Fibroblast of skin of left biceps (primary cell): ENCODE measurements at regions not wholly inside any gene's neighbourhood (a gene's known extent, or its start where the extent isn't known, plus 50 kb on each side); places are given as distances from the start of the nearest gene placed in this dataset.
A peak's percentile ranks its signal among the peaks of the same experiment; 100 is the strongest.
"Not testable (repeated sequence)": the region's sequence is repeated elsewhere in the genome, so short reads cannot be mapped to it uniquely, and the experiment has no call there.

Experiments used
- DNase-seq, 2 experiments: peaks; one replicate each; pipeline ENCODE4 v3.0.0-alpha.2; 2013; ENCODE audit warnings: low read depth in 2 of 2

DNA sequence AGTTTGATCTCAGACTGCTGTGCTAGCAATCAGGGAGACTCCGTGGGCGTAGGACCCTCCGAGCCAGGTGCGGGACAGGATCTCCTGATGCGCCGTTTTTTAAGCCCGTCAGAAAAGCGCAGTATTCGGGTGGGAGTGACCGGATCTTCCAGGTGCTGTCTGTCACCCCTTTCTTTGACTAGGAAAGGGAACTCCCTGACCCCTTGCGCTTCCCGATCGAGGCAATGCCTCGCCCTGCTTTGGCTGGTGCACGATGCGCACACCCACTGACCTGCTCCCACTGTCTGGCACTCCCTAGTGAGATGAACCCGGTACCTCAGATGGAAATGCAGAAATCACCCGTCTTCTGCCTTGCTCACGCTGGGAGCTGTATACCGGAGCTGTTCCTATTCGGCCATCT is 157.6 kb upstream of the FBXO33 start:
- not testable (repeated sequence) for DNase-seq

DNA sequence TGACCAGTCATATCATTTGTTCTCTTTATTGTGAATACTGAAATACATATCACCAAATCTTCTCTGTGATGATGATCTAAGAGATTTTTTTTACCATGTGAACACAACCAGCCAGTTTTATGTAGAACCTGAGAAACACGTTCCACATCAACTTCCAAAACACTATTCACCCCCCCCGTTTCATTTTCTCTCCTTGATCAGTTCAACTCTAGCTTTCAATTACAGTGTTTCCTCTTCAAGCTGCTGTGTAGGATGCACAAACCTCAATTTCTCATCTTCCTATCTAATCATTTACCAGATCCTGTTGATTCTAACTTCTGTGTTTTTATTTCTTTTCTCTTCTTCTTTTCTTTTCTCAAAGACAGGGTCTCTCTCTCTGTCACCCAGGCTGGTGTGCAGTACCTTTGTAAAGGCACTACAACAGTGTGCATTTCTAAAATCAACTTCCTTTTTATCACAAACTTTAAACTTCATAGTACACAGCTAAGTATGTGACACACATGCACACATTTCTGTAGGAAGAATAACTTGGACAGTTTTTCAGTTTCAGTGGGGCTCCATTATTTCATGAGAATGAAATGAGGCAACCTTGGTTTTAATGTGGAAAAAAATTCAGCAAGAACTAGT is 149.9 kb upstream of the FBXO33 start:
- DNase-seq: no peak

DNA sequence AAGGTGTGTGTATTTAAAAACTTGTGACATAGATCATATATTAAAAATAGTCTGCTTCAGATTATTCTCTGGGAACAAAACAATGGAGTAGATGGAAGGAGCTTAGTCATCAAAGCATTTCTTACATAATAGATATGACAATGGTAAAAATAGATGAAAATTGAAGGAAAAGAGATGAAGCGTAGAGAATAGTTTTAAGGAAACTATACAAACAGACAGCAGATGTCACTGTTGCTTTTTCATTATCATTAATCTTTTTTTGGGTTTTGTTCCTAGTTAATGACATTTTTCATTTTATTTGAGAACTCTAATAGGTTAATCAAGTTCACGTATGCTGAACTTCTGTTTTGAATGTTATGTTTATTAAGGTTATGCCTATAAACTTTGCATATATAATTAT is 149.2 kb upstream of the FBXO33 start:
- DNase-seq: no peak

DNA sequence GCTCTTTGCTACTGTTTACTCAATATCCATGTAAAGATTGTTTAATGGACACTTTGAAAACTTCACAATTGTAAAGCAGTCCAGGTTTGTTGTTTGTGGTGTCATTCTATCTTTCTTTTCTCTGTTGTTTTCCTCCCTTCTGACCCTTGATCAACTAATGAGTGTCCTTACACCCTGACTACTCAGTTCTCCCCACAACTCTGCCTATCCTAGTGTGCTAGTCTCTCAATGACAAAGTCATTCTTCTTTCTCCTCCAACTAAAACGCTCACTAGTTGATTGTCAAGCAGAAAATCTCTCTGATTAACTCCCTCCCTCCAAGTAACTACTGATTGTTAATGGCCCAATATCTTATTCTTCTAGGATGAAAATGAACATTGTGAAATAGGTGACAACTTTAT is 148.5 kb upstream of the FBXO33 start:
- no peak for DNase-seq

DNA sequence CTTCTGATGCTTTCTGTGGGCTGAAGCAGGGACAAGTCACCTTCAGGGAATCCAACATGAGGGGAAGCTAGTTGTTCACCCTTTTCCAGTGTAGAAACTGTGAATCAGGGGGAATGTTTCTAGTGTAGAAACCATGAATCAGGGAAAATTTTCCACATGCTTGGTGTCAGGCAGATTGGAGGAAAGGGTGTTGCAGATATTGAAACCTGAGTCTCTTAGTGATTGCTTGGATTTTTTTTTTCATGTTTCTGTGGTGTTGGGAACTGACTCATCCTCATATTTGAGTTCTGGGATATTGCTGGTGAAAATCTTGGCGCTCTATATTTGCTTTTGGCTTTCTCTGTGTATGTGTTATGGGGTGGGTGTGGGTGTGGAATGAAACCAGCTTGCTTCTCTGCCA is 144.5 kb upstream of the FBXO33 start:
- peak; percentile 6 to 30 for DNase-seq

DNA sequence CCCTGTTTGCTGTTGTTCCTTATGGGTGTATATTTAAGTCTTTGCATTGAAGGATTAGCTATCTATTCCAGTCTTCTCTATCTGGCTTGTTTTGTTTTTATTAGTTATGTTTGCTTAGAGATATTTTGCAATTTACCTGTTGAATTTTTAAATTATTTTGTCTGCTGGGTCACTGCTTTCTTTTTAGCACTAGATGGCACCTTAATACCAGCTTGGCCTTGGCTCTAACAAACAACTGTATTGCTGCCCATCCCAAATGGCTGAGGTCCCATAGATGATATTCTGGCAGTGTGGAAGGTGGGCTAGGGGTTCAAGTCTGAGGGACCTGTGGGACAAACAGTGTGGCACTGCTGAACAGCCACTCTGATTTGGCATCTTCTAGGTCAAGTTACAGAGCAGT is 144.0 kb upstream of the FBXO33 start:
- no peak for DNase-seq

DNA sequence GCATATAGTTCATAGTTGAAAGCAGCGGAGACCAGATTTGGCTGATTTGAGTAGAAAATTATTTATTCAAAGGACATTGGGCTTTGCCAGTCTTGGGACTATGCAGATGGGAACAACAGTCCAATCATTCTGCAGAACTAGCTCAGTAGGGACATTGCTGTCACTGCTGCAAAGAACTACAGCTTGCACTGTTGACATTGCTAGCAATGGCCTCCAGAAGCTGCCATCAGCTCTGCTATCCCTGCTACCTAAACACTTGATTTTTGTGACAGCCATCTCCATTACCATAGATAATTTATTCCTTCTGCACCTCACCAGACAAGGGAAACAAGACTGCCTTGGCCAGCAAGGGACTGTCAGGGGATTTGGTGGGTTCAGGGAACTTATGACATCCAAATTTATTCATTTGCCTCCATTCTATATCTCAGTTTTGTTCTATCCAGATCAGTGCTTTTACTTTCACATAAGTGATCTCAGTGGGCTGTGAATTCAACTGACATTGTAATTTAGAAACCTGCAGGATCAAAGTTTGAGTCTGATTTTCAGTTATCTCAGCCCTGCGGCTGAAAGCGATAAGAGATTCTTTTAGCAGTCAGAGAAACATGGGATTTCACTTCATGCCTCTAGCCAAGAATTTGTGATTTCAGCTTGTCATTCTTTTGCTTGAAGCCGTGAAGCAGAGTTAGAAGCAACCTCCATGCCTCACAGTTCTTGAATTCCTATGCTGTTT is 136.7 kb upstream of the FBXO33 start:
- DNase-seq: no peak

DNA sequence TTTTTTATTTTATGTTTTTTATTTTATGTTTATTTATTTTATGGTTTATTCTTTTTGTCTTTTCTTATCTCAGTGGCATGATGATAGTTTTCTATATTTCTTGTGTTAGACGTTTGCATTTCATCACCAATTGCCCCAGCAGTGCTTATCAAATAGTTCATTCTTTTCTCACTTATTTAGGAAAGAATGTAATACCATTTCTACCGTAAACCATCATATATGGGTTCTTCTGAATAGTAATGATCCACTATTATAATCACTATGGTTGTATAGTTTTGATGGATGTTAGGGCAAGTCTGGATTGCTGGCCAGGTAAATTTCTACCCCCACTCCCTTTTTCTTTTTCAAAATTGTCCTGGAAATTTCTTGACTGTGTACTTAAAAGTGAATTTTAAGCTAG is 134.6 kb upstream of the FBXO33 start:
- DNase-seq: no peak

DNA sequence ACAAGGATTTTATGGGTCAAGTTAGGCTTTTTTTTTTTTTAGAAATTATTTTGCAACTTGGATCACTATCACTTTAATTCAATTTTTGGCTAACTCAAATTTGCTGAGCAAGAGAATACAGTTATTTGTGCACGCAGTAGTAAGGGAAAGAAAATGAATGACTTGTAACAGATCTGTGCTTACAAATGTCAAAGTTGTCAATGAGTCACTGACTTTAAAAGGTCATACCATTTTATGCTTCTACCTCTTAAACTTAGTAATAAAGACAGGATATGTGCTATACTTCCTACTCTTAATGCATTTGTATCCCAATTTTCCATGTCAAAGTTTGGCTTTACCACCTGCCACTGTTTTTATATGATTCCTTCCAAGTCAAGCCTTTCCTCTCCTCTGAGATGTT is 131.1 kb upstream of the FBXO33 start:
- no peak for DNase-seq

DNA sequence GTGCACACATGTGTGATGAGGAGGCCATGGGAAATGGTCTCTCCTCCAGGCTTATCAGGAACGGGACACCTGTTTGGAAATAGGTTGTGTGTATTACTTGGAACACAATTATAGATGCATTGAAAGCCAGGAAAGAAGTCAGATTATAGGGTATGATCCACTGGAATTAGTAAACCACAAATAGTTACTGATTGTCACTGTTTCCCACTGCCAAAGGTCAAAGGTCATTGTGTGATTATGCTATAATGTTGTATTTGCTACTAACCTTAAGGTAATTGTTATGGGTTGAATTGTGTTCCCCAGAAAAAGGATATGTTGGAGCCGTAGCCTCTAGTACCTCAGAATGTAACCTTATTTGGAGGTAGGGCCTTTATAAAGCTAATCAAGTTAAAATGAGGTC is 129.9 kb upstream of the FBXO33 start:
- no peak for DNase-seq

DNA sequence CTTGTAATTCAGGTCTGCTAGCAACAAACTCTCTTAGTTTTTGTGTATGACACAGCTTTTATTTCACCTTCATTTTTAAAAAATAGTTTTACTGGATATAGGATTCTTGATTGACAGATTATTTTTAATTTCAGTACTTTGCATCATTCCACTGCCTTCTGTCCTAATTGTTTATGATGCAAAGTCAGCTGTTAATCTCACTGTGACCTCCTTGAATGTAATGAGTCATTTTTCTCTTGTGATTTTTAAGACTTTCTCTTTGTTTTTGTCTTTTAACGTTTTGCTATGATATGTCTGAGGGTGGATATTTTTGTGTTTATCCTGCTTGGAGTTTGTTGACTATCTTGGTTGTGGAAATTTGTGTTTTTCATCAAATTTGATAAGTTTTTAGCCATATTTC is 126.3 kb upstream of the FBXO33 start:
- DNase-seq: no peak

DNA sequence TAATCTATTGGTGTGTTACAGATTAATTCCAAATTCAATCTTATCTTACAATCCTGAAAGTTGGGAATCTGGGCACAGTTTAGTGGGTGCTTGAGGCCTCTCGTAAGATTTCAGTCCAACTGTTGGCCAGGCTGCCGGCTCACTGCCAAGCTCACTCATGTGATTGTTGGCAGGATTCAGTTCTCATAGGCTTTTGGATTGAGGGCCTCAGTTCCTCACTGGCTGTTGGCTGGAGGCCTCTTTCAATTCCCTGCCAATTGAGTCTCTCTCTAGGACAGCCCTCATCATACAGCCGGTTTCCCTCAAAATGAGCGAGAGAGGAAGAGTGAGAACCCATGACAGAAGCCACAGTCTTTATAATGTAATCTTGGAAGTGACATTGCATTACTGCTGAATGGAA is 123.5 kb upstream of the FBXO33 start:
- no peak for DNase-seq

DNA sequence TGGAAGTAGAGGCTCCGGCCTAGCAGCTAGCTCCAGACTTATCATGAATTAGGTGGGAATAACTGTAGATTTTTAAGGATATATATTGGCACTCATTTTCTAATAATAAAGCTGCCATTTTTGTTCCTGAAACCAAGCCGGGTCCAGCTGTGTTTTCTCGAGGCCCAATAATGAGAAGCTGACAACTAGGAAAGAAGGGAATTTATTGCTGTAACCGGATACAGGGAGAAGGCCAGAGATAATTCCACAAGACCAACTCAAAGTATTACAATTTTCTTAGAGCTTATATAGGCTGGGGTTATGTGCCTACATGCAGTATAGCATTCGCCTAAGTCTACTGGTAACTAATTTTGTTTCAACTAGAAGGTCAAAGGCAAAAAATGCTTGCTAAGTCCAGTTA is 122.3 kb upstream of the FBXO33 start:
- DNase-seq: no peak

DNA sequence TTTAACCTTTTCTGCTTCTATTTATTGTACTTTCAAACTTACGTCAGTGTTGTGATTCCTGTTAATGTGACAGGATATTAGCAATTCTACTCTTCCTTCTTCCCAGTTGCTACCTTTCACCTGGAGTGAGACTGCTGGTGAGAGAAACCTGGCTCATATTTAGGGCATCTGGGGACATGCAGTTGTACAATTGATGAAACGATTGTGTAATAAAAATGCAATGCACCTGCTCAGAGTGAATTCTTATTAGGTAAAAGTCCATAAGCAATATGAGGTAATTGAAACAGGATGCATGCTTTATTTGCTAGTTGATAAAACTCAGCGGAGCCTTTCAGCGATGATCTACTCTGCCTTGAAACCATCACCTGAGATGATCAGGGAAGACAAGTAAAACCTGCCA is 116.1 kb upstream of the FBXO33 start:
- no peak for DNase-seq

DNA sequence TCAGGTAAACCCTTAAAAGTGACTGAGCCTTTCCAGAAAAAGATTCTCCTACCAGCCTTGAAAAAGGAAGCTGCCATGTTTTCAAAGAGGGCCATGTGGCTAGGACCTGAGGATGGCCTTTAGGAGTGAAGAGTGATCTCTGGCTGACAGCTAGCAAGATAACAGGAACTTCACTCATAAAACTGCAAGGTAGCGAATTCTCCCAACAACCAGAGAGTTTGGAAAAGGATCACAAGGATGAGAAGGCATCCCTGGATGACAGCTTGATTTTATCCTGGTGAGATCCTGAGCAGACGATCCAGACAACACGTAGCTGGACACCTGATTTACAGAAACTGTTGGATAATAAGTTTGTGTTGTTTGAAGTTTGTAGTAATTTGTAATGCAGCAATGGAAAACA is 115.6 kb upstream of the FBXO33 start:
- DNase-seq: no peak

DNA sequence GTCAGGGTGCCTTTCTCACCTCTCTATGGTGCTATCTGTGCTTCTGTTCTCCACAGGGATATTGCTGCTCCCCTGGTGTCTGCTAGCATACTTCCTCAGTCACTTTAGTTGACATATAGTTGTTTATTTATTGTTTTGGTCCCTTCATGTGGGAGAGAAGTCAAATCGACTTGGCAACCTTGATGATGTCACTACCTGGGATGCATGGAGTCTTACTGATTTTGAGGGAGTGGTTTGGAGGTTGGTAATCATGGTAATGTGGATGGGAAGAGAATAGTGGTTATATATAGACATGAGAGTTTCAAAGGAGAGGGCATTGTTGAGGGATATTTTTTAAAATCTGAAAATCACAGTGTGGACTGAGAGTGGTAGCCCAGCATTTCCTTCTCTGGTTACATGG is 73.6 kb upstream of the FBXO33 start:
- no peak for DNase-seq

DNA sequence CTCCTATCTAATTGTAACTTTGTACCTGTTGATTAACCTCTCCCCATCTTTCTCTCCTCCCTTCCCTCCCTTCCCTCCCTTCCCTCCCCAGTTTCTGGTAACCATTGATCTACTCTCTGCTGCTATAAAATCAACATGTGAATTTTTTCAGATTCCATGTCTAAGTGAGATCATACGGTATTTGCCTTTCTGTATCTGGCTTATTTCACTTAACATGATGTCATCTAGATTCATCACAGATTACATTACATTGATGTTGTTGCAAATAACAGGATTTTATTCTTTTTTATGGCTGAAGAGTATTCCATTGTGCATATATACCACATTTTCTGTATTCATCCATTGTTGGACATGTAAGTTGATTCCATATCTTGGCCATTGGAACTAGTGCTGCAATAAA is 68.0 kb upstream of the FBXO33 start:
- DNase-seq: no peak

DNA sequence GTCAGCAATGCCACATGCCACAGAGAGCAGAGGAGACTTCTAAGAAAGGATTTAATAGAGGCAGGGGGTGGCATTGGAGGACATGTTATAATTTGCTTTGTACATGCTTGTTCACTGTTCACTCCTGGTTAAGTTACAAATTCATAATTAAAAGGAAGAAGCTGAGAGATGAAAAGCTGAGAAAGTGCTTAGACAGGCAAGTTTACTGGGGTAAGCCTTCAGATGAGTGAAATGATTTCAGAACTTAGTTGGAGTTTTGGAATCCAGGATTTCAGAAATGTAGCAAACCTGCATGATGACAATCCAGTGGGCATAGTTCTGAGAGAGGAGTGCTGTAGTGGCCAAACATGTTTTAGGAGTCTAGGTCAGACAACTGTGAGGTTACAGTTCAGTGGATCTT is 67.3 kb upstream of the FBXO33 start:
- DNase-seq: no peak

DNA sequence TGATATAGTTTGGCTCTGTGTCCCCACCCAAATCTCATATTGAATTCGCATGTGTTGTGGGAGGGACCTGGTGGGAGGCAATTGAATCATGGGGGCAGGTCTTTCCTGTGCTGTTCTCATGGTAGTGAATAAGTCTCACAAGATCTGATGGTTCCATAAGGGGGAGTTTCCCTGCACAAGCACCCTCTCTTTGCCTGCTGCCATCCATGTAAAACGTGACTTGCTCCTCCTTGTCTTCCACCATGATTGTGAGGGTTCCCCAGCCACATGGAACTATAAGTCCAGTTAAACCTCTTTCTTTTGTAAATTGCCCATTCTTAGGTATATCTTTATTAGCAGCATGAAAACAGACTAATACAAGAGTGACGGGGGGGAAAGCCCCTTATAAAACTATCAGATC is 65.4 kb upstream of the FBXO33 start:
- not testable (repeated sequence) for DNase-seq

DNA sequence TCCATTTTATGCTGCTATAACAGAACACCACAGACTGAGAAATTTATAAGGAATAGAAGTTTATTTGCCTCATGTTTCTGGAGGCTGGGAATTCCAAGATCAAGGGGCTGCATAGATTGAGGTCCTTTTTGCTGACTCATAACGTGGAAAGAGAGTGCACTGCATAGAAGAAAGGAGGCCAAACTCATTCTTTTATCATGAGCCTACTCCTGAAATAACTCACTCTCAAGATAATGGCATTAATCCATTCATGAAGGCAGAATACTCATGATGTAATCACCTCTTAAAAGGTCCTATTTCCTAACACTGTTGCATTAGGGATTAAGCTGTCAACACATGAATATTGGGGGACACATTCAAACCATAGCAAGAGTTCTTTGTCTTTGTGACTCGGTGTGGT is 60.0 kb upstream of the FBXO33 start:
- DNase-seq: peak; percentile 72 to 73

DNA sequence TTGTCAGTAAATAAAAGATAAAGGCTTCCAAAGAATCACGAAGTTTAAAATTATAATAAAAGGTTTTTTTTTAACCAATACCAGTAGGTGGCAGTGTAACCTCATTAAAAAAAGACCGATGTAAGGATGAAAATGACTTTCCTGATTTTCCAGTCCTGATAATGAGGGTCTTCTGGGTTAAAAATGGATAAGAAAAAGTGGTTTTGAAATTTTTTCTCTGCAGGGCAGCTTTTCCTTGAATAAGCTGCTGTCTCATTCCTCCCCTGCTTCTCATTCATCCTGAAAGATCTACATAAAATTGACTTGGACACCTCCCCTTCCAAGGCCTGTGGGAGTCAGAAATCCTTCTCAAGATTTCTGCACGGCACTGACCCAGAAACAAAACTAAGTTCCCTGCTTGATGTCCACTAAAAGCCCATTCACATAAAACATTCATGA is 58.9 kb upstream of the FBXO33 start:
- peak in 1 of 2 experiments; percentile 7 for DNase-seq

DNA sequence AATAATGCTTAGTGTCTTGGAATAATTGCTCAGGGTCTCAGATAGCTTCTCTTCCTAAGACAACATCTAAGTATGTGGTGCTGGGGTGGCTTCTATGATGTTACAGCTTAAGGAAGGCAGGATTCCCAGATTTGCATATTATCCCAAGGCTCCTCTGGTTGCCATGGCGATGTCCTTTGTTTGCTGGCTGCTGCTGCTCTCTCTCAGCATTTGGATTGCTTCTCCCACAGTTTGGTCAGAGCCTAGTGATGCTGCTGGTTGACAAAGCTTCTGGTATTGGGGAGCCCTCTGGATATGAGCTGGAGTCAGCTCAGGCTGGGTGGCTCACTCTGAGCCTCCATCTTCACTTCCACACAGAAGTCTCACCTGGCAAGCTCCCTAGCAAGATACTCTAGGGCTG is 56.4 kb upstream of the FBXO33 start:
- DNase-seq: no peak

DNA sequence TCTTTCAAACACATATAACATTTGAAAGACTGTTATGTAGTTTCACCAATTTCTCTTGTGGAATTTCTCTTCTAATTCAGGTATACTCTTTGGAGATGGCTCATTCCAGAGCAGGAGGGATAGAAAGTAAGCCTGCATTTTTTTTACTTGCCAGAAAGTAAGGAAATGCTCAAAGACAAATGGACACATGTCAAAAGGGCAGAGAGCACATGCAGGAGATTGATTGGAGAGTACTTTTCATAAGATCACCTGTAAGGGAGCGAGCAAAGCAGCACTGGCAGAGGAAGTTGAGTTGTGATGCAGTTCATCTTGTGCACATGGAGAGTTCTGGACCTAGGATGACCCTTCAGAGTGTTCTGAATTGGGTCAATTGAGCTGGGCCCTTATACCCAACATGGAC is 51.4 kb upstream of the FBXO33 start:
- DNase-seq: no peak
